Activated CD4-positive, alpha-beta T cell treated with anti-CD3 and anti-CD28 coated beads for 36 hours (primary cell): ENCODE measurements at regions not wholly inside any gene's neighbourhood (a gene's known extent, or its start where the extent isn't known, plus 50 kb on each side); places are given as distances from the start of the nearest gene placed in this dataset.

Experiments used
- ATAC-seq: fragments of 200-7000 bp; cut with Tn5 transposase; one replicate; pipeline ENCODE4 v1.10.0; 2021; ENCODE audit warnings: mild to moderate bottlenecking, moderate library complexity
- CTCF ChIA-PET: fragments of 350-600 bp; sonication (Branson Sonifier 250); formaldehyde crosslinking; loops from one replicate; lab custom pipeline; 2021; ENCODE audit warnings: antibody characterized with exemption; lab: Charles Lee
- POLR2A ChIA-PET: fragments of 350-600 bp; sonication (Branson Sonifier 250); formaldehyde crosslinking; loops from one replicate; lab custom pipeline; 2021; ENCODE audit warnings: antibody characterized with exemption, inconsistent platforms; lab: Charles Lee
- DNase-seq: peaks from one replicate; pipeline ENCODE4 v3.0.0-alpha.2; 2020
- H3K27ac Mint-ChIP-seq: one replicate; pipeline ENCODE4 v1.8.0; 2021; ENCODE audit warnings: mixed read lengths
- H3K27me3 Mint-ChIP-seq: one replicate; pipeline ENCODE4 v1.8.0; 2021; ENCODE audit warnings: mixed read lengths
- H3K36me3 Mint-ChIP-seq: one replicate; pipeline ENCODE4 v1.8.0; 2021; ENCODE audit warnings: low read depth, mixed read lengths
- H3K4me1 Mint-ChIP-seq: one replicate; pipeline ENCODE4 v1.8.0; 2021; ENCODE audit warnings: mixed read lengths
- H3K4me3 Mint-ChIP-seq: one replicate; pipeline ENCODE4 v1.8.0; 2021; ENCODE audit warnings: mild to moderate bottlenecking, moderate library complexity, mixed read lengths
- H3K9me3 Mint-ChIP-seq: one replicate; pipeline ENCODE4 v1.8.0; 2021; ENCODE audit warnings: low read depth, mixed read lengths
- intact Hi-C, 2 experiments: fragments of 100-400 bp; cut with DNase I in 1 of 2; cut with micrococcal nuclease in 1 of 2; formaldehyde crosslinking; loops; one replicate each; pipeline versions ENCODE4 v1.14.2 to v1.15.1; 2022 to 2024; cut with DNase I, micrococcal nuclease

DNA sequence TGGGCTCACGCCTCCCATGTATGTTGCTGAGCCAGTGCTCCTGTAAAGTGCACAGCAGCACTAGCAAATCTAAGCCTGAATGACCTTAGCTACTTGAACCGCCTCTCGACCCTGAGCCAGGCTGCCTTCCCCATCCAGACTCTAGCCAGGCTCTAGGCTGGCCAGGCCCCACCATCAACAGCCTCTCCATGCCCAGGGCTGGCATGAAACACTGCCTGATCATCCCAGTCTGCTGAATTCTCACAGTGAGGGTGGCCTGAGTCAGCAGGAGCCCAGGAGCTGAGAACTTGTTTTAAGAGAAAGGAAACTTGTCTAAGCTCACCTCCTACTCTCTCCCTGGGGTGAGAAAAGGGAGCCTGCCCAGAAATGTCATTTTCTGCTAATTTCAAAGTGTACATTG, 733.3 kb downstream of the PTPRU start:
- Mint-ChIP-seq H3K9me3 (no peaks in the 10 kb centered on the region), H3K4me3 (no peak overlapping the region), H3K36me3 (no peaks in the 10 kb centered on the region), H3K27me3 (peaks cover 19% of the 10 kb centered on the region), H3K4me1 (peaks cover 8% of the 10 kb centered on the region), H3K27ac (no peak overlapping the region)
- intact Hi-C loops = no loop called here
- ATAC-seq = no peak
- POLR2A ChIA-PET = no interaction called here
- DNase-seq = no peak
- CTCF ChIA-PET = no interaction called here

DNA sequence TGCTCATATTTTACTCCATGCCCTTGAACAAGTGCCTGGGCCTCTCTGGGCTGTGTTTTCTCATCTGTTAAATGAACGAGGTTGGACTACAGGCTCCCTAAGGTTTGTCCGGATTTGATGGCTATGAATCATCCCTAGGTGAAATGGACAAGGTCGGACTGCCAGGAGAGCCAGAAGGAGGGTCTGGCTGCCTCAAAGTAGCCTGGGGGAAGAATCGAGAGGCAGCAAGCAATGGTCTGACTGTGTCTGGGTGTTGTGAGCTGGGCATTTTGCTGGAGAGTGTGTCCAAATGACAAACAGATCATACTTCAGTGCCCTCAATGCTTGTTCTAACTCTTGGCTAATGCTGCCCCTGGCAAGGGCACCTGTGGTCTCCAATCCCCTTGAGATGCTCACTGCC, 730.9 kb downstream of the PTPRU start:
- Mint-ChIP-seq H3K36me3 (no peaks in the 10 kb centered on the region), H3K27me3 (peaks cover 16% of the 10 kb centered on the region), H3K4me3 (no peak overlapping the region), H3K27ac (no peak overlapping the region), H3K9me3 (no peaks in the 10 kb centered on the region), H3K4me1 (no peaks in the 10 kb centered on the region)
- ChIA-PET POLR2A (no interaction called here), CTCF (no interaction called here)
- DNase-seq (no peak), ATAC-seq (no peak)
- intact Hi-C loops = no loop called here

DNA sequence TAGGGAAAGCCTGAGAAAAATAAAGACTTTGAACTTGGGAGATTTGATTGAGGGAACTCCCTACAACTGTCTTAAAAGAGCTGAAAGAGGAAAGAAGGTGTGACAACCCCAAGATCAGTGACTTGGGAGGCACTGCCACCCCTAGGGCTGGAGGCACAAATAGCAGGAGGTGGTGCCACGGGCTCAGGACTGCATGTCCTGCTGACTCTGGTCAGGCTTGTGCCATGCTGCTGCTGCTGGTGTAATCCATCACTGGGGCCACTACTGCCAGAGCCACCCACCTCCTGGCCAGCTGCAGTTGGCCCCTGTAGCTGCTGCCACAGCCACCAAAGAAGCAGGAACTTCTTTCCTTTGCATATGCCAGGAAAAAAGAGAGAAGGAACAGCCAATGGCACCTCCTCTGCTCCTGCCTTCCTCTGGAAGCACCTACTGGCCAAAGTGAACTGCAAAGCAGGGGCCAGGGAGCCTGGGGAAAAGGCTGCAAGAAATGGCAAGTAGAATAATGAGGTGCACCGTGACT, 730.3 kb downstream of the PTPRU start:
- POLR2A ChIA-PET = no interaction called here
- intact Hi-C loops = no loop called here
- CTCF ChIA-PET = no interaction called here
- Mint-ChIP-seq H3K27ac (no peak overlapping the region), H3K9me3 (no peaks in the 10 kb centered on the region), H3K36me3 (no peaks in the 10 kb centered on the region), H3K27me3 (peaks cover 14% of the 10 kb centered on the region), H3K4me1 (no peaks in the 10 kb centered on the region), H3K4me3 (no peak overlapping the region)
- ATAC-seq (no peak), DNase-seq (no peak)

DNA sequence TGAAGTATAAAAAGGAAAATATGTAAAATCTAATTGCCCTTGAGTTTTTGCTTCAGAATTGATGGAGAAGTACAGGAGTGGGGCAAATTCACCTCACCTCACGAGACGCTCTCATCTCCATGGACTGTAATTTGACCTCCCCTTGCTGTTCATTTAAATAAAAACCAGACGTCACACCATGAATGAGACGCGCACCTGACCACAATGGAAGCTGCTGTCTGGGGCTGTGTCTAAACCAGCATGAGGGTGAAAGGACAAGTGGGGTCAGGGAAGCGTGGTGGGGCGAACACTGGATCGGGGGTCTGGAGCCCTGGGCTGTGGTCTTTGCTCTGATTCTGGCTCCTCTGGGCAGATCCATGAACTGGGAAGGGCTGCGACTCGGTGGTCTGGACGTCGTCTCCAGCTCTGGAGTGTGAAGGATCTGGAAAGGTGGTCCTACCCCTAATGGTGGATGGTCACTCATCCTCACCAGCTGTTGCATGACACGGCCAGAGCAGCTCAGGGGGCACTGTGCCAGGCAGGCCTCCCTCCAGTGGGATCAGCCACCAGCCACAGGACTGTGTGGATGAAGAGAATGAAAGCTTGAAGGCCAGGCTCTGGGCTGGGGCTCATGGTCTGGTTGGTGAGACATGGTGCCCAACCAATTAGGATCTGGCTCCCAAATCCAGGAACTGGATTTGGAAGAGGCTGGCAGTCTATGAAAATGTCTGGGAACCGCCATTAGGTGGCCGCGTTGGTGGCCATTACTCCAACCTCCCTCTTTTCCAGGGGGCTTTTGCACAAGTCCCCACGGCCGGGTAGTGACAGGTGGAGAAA, 728.6 kb downstream of the PTPRU start:
- Mint-ChIP-seq H3K27ac (no peak overlapping the region), H3K36me3 (no peaks in the 10 kb centered on the region), H3K4me1 (no peaks in the 10 kb centered on the region), H3K9me3 (no peaks in the 10 kb centered on the region), H3K4me3 (no peak overlapping the region), H3K27me3 (peaks cover 6% of the 10 kb centered on the region)
- no peak for DNase-seq
- ChIA-PET POLR2A (no interaction called here), CTCF (no interaction called here)
- intact Hi-C loops = no loop called here
- no peak for ATAC-seq

DNA sequence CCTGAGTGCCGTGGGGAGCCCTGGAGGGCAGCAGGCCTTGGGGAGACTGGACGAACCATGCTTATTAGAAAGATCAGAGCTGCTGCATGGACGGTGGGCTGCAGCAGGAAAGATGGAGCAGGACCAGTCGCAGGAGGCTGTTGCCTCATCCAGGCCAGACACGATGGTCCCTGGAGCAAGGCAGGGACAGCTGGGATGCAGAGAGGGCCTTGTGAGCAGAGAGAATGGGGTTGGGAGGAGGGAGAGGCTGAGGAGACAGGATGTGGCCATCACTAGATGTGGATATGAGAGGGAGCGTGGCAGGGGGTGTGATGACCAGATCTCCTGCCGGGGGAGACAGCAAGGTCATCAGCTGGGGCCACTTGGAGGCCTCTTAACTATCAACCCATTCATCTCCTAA, 727.6 kb downstream of the PTPRU start:
- Mint-ChIP-seq H3K27me3 (peaks cover 6% of the 10 kb centered on the region), H3K4me1 (no peaks in the 10 kb centered on the region)
- POLR2A ChIA-PET = no interaction called here

DNA sequence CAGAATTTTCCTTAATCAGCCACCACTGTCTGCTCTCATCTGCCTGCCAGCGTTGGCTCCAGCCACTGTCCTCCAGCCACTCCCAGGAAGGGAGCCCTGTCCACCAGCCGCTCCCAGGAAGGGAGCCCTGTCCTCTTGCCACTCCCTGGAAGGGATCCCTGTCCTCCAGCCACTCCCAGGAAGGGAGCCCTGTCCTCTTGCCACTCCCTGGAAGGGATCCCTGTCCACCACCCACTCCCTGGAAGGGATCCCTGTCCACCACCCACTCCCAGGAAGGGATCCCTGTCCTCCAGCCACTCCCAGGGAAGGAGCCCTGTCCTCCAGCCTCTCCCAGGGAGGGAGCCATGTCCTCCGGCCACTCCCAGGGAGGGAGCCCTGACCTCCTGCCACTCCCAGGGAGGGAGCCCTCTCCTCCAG, 726.5 kb downstream of the PTPRU start:
- H3K27ac Mint-ChIP-seq = no peak overlapping the region
- CTCF ChIA-PET = no interaction called here
- no peaks in the 10 kb centered on the region for H3K9me3 Mint-ChIP-seq

More for the DNA sequence above, 727.6 kb downstream of the PTPRU start:
- no peaks in the 10 kb centered on the region for H3K36me3 Mint-ChIP-seq
- H3K4me3 Mint-ChIP-seq = no peak overlapping the region
- CTCF ChIA-PET = no interaction called here
- H3K9me3 Mint-ChIP-seq = no peaks in the 10 kb centered on the region
- H3K27ac Mint-ChIP-seq = no peak overlapping the region
- intact Hi-C loops = no loop called here
- ATAC-seq (no peak), DNase-seq (no peak)

DNA sequence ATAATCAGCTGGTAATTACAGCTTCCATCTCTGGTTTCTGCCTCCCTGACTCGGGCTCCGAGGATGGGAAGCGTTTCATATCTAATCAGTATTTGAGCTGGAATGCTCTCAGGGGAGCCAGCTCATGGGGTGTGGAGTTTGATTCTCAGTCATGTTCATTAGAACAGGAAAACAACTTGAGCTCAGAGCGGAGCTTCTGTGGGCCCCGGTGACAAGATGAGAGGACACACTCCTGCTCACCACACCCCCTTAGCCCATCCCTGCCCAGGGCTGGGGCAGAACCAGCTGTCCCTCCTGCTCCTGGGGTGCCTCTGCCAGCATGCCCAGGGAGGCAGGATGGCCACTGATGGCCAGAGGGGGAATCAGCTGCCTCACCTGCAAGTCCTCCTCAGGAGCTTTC, 726.0 kb downstream of the PTPRU start:
- ATAC-seq (no peak), DNase-seq (no peak)
- Mint-ChIP-seq H3K4me1 (no peaks in the 10 kb centered on the region), H3K36me3 (no peaks in the 10 kb centered on the region), H3K9me3 (no peaks in the 10 kb centered on the region), H3K27ac (no peak overlapping the region), H3K27me3 (peaks cover 6% of the 10 kb centered on the region), H3K4me3 (no peak overlapping the region)
- ChIA-PET CTCF (no interaction called here), POLR2A (no interaction called here)
- intact Hi-C loops = no loop called here

More for the DNA sequence above, 726.5 kb downstream of the PTPRU start:
- Mint-ChIP-seq H3K4me1 (no peaks in the 10 kb centered on the region), H3K4me3 (no peak overlapping the region), H3K27me3 (peaks cover 6% of the 10 kb centered on the region), H3K36me3 (no peaks in the 10 kb centered on the region)
- POLR2A ChIA-PET = no interaction called here
- DNase-seq = no peak
- ATAC-seq = no peak
- intact Hi-C loops = no loop called here

DNA sequence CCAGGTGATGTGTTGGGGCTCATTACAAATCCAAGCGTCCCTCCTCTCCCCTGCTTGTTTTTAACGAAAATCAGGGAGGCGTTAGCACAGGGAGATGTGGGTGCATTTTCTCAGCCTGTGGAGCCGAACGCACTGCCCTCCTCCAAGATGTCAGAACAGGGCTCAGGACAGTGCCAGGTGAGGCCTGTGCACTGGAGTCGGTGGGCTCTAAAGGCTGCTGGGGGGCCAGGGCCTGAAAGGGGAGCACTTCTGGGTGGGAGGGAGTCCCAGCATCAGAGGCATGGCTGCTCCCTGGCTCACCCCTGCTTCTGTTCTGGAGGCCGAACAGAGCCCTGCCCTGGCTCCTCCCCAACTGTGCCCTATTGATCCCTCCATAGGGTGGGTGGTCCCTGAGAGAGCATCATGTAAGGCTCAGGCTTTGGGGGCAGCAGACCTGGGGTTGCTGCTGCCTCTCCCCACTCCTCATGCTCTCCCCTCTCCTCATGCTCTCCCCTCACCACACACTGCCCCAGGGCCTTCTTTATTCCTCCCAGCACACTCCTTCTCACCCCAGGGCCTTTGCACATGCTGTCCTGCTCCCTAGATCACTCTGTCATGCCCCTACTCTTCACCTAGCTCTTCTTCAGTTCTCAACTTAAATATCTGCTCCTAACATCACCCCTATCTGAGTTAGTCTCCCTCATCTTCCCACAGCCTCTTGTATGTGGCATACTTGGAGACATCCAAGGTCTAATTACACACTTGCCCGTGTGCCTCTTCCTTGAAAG, 725.2 kb downstream of the PTPRU start:
- H3K4me3 Mint-ChIP-seq = no peak overlapping the region
- CTCF ChIA-PET = no interaction called here
- no peak for DNase-seq
- intact Hi-C loops = no loop called here
- peaks cover 6% of the 10 kb centered on the region for H3K27me3 Mint-ChIP-seq
- H3K9me3 Mint-ChIP-seq = no peaks in the 10 kb centered on the region
- H3K27ac Mint-ChIP-seq = no peak overlapping the region
- no peaks in the 10 kb centered on the region for H3K36me3 Mint-ChIP-seq
- POLR2A ChIA-PET = no interaction called here
- ATAC-seq = no peak
- no peaks in the 10 kb centered on the region for H3K4me1 Mint-ChIP-seq

DNA sequence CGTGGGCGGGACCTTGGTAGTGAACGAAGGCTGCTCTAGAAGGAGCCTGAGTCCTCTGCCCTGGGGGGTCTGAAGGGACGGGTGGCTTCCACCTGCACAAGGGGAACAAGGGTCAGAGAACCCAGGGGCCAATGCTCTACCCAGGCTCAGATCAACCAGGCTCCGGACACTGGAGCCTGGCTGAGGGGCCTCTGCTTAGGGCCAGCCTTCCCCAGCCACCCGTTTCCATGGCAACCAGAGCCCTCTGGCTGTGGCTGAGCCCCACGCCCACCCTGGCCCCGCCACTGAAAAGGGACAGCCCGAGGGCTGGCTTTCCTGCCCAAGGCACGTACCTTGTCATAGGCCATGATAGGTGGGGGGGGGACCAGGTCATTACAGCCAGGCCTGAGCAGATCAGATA, 724.6 kb downstream of the PTPRU start:
- POLR2A ChIA-PET = no interaction called here
- peaks cover 4% of the 10 kb centered on the region for H3K27me3 Mint-ChIP-seq
- H3K36me3 Mint-ChIP-seq = no peaks in the 10 kb centered on the region
- CTCF ChIA-PET = no interaction called here
- no peaks in the 10 kb centered on the region for H3K9me3 Mint-ChIP-seq
- intact Hi-C loops = no loop called here
- ATAC-seq = no peak
- no peak overlapping the region for H3K4me3 Mint-ChIP-seq
- H3K27ac Mint-ChIP-seq = no peak overlapping the region
- no peaks in the 10 kb centered on the region for H3K4me1 Mint-ChIP-seq
- DNase-seq = no peak

DNA sequence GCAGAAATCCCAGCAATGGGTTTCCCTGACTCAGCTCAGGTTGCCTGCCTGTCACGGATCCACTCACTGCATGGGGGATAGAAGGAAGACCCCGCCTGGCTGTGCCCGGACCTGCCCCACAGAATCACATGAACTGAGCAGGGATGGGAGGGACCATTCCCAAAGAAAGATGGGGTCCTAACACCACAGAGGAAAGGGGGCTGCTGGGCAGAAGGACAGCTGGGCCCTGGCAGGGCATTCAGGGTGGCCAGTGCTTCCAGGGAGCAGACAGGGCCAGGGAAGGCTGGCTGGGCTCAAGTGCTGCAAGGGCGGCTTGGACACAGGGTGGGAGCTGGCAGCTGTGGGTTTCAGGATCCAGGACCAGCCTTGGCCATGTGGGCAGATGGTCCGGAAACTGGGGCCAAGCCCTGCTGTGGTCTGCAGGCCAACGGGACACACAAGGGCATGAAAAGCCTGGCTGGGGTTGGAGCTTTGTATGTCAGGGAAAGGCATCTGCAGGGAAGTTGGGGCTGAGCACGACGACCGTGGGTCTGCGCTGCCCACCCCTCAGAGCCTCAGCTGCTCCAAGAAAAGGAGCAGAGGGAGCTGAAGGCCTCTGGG, 723.9 kb downstream of the PTPRU start:
- no peak overlapping the region for H3K4me3 Mint-ChIP-seq
- DNase-seq = no peak
- H3K4me1 Mint-ChIP-seq = no peaks in the 10 kb centered on the region
- H3K36me3 Mint-ChIP-seq = no peaks in the 10 kb centered on the region
- POLR2A ChIA-PET = no interaction called here
- peaks cover 5% of the 10 kb centered on the region for H3K27me3 Mint-ChIP-seq
- no peaks in the 10 kb centered on the region for H3K9me3 Mint-ChIP-seq
- CTCF ChIA-PET = no interaction called here
- intact Hi-C loops = no loop called here
- H3K27ac Mint-ChIP-seq = no peak overlapping the region
- no peak for ATAC-seq

DNA sequence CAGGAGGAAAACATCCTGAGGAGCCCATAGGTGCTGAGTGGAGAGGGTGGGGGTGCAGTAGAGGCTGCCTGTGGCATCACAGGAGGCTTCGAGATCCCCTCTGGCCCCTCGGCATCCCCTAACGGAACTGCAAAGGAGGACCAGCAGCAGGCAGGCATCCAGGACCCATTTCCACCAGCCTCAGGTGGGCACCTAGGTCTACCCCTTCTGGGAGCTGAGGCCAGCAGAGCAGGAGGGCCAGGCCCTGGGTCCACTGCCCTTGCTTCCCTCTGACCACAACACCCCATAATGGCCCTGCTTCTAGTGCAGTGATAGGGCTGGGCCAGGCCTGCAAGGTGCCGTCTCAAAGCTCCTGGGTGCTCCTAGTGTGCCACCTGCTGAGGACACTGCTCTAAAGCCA, 723.0 kb downstream of the PTPRU start:
- no peaks in the 10 kb centered on the region for H3K4me1 Mint-ChIP-seq
- DNase-seq (no peak), ATAC-seq (no peak)
- no peaks in the 10 kb centered on the region for H3K36me3 Mint-ChIP-seq
- CTCF ChIA-PET = no interaction called here
- no peak overlapping the region for H3K27ac Mint-ChIP-seq
- no peak overlapping the region for H3K4me3 Mint-ChIP-seq
- H3K27me3 Mint-ChIP-seq = peaks cover 5% of the 10 kb centered on the region
- POLR2A ChIA-PET = no interaction called here
- H3K9me3 Mint-ChIP-seq = no peaks in the 10 kb centered on the region
- intact Hi-C loops = no loop called here
